GM23338 (cell line): ENCODE measurements at regions not wholly inside any gene's neighbourhood (a gene's known extent, or its start where the extent isn't known, plus 50 kb on each side); places are given as distances from the start of the nearest gene placed in this dataset.

ENCODE experiments used
- ATAC-seq: fragments of 200-7000 bp; cut with Tn5 transposase; 3 replicates; pipeline ENCODE4 v1.9.1; 2020
- DNase-seq: peaks from one replicate; pipeline ENCODE4 v3.0.0-alpha.2; 2015; ENCODE audit warnings: low spot score
- H2AFZ ChIP-seq: fragments of 200-600 bp; sonication (generic); 2 replicates; pipeline ENCODE4 v1.8.0; 2016; ENCODE audit warnings: antibody characterized with exemption, mild to moderate bottlenecking, moderate library complexity
- H3F3A ChIP-seq: fragments of 200-600 bp; sonication (generic); replicated peaks from 2 replicates; pipeline ENCODE4 v1.8.0; 2017; ENCODE audit warnings: antibody characterized with exemption, mixed run types, low read depth
- H3K27ac ChIP-seq: fragments of 200-600 bp; sonication (generic); 2 replicates; pipeline ENCODE4 v1.6.1; 2016; ENCODE audit warnings: low read depth
- H3K27me3 ChIP-seq: fragments of 200-600 bp; sonication (generic); 2 replicates; pipeline ENCODE4 v1.8.0; 2016; ENCODE audit warnings: mild to moderate bottlenecking, mixed run types, moderate library complexity; ENCODE audit not compliant: insufficient read depth
- H3K36me3 ChIP-seq: fragments of 200-600 bp; sonication (generic); 2 replicates; pipeline ENCODE4 v1.8.0; 2016; ENCODE audit warnings: mild to moderate bottlenecking; ENCODE audit not compliant: insufficient read depth
- H3K4me1 ChIP-seq: fragments of 200-600 bp; sonication (generic); 2 replicates; pipeline ENCODE4 v1.8.0; 2016; ENCODE audit warnings: mild to moderate bottlenecking, moderate library complexity; ENCODE audit not compliant: insufficient read depth
- H3K4me2 ChIP-seq: fragments of 200-600 bp; sonication (generic); 2 replicates; pipeline ENCODE4 v1.7.1; 2017; ENCODE audit warnings: mixed run types
- H3K4me3 ChIP-seq: fragments of 200-600 bp; sonication (generic); 2 replicates; pipeline ENCODE4 v1.6.1; 2016; ENCODE audit warnings: mixed run types
- H3K79me2 ChIP-seq: fragments of 200-600 bp; sonication (generic); replicated peaks from 2 replicates; pipeline ENCODE4 v1.8.0; 2017; ENCODE audit warnings: mild to moderate bottlenecking; ENCODE audit not compliant: insufficient read depth
- H3K9me2 ChIP-seq: fragments of 200-600 bp; sonication (generic); 2 replicates; pipeline ENCODE4 v1.8.0; 2017; ENCODE audit not compliant: insufficient read depth
- H4K20me1 ChIP-seq: fragments of 200-600 bp; sonication (generic); replicated peaks from 2 replicates; pipeline ENCODE4 v1.8.0; 2017; ENCODE audit warnings: mild to moderate bottlenecking; ENCODE audit not compliant: insufficient read depth
- H3K27ac Mint-ChIP-seq: 2 replicates; pipeline ENCODE4 v1.8.0; 2020; ENCODE audit warnings: inconsistent platforms, mild to moderate bottlenecking, moderate library complexity, mixed read lengths
- H3K27me3 Mint-ChIP-seq: 3 replicates; pipeline ENCODE4 v1.8.0; 2022; ENCODE audit warnings: low read depth, mild to moderate bottlenecking, moderate library complexity, mixed read lengths, inconsistent platforms; ENCODE audit not compliant: insufficient read depth, poor library complexity
- H3K36me3 Mint-ChIP-seq: 3 replicates; pipeline ENCODE4 v1.8.0; 2021; ENCODE audit warnings: low read depth, mild to moderate bottlenecking, inconsistent platforms, moderate library complexity, mixed read lengths
- H3K4me1 Mint-ChIP-seq: 3 replicates; pipeline ENCODE4 v1.8.0; 2020; ENCODE audit warnings: mild to moderate bottlenecking, inconsistent platforms, mixed read lengths
- H3K4me3 Mint-ChIP-seq: 3 replicates; pipeline ENCODE4 v1.8.0; 2021; ENCODE audit warnings: moderate library complexity, mild to moderate bottlenecking, inconsistent platforms, mixed read lengths
- H3K9me3 Mint-ChIP-seq: 3 replicates; pipeline ENCODE4 v1.8.0; 2020; ENCODE audit warnings: moderate library complexity, mild to moderate bottlenecking, inconsistent platforms, mixed read lengths
- CREB1 ChIP-seq: fragments of 250-450 bp; sonication (Bioruptor Pico); IDR thresholded peaks from 2 replicates; pipeline ENCODE4 v1.5.0; 2020; ENCODE audit warnings: low read depth, mild to moderate bottlenecking, moderate library complexity
- EZH2 ChIP-seq: fragments of 200-600 bp; sonication (generic); IDR thresholded peaks from one replicate; pipeline ENCODE4 v1.8.0; 2017; ENCODE audit warnings: antibody characterized with exemption, mild to moderate bottlenecking, low read depth; ENCODE audit not compliant: unreplicated experiment
- EZH2phosphoT487 ChIP-seq: fragments of 200-600 bp; sonication (generic); IDR thresholded peaks from one replicate; pipeline ENCODE4 v1.8.1; 2018; ENCODE audit warnings: antibody characterized with exemption; ENCODE audit not compliant: unreplicated experiment
- JUNB ChIP-seq: IDR thresholded peaks from one replicate; pipeline ENCODE4 v1.6.1; 2016; ENCODE audit warnings: antibody characterized with exemption; ENCODE audit not compliant: unreplicated experiment
- NANOG ChIP-seq: IDR thresholded peaks from 2 replicates; pipeline ENCODE4 v1.6.1; 2016; ENCODE audit warnings: antibody characterized with exemption, borderline replicate concordance
- POLR2AphosphoS5 ChIP-seq: IDR thresholded peaks from 2 replicates; pipeline ENCODE4 v1.6.1; 2016; ENCODE audit warnings: antibody characterized with exemption, low read depth
- STAT1 ChIP-seq: IDR thresholded peaks from one replicate; pipeline ENCODE4 v1.6.1; 2016; ENCODE audit warnings: antibody characterized with exemption; ENCODE audit not compliant: unreplicated experiment
- ZNF114 ChIP-seq: fragments of 250-450 bp; sonication (Bioruptor Pico); IDR thresholded peaks from 2 replicates; pipeline ENCODE4 v1.5.0; 2020; ENCODE audit warnings: mild to moderate bottlenecking, moderate library complexity
- ZNF331 ChIP-seq: fragments of 250-450 bp; sonication (Bioruptor Pico); IDR thresholded peaks from 2 replicates; pipeline ENCODE4 v1.5.0; 2020; ENCODE audit warnings: low read depth, mild to moderate bottlenecking, moderate library complexity
- TF ChIP-seq, protein P1 (sequence below): IDR thresholded peaks from 2 replicates; pipeline ENCODE4 v1.6.1; 2016; ENCODE audit warnings: antibody characterized with exemption
- TF ChIP-seq, protein P2 (sequence below), 2 experiments: fragments of 200-600 bp in 1 of 2; sonication (generic) in 1 of 2; conservative IDR thresholded peaks; 2 replicates each; pipeline versions ENCODE4 v1.5.1 to v1.6.1; 2016 to 2017; ENCODE audit warnings: antibody characterized with exemption in 2 of 2, low read depth in 2 of 2, mild to moderate bottlenecking in 2 of 2, moderate library complexity in 1 of 2
- TF ChIP-seq, protein P3 (sequence below): IDR thresholded peaks from one replicate; pipeline ENCODE4 v1.6.1; 2018; ENCODE audit warnings: antibody characterized with exemption; ENCODE audit not compliant: unreplicated experiment
- TF ChIP-seq, protein P4 (sequence below): fragments of 250-450 bp; sonication (Bioruptor Pico); IDR thresholded peaks from 2 replicates; pipeline ENCODE4 v1.5.0; 2020; ENCODE audit warnings: mild to moderate bottlenecking, moderate library complexity

DNA sequence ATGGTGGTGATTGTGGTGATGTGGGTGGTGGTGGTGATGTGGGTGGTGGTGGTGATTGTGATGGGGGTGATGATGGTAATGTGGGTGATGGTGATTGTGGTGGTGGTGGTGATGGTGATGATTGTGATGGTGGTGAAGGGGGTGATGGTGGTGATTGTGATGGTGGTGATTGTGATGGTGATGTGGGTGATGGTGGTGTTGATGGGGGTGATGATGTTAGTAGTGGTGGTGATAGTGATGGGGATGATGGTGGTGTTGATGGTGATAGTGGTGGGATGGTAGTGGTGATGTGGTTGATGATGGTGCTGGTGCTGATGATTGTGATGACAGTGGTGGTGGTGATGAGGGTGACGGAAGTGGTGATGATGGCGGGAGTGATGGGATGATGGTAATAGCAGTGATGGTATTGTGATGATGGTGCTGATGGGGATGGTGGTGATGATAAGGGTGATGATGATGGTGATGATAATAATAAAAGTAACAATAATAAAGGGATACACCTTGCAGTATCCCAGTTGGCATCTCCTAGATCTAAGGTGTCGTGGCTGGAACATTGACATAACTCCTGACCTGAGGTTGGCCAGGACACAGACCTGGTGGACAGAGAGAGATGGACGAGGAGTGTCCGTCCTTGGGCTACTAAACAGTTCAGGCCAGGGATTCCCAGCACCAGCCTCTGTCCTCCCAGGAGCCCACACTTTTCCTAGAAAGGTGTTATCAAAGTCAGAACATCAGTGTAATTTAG lies 344.5 kb downstream of the SEC14L1 start:
- no peaks in the 10 kb centered on the region for H3K9me3 Mint-ChIP-seq
- no peak overlapping the region for H3K27ac Mint-ChIP-seq
- H3K9me2 ChIP-seq, result no peaks in the 10 kb centered on the region
- peaks cover 40% of the 10 kb centered on the region for H3K36me3 Mint-ChIP-seq
- H3K27me3 ChIP-seq, result no peaks in the 10 kb centered on the region
- no peaks in the 10 kb centered on the region for H3F3A ChIP-seq
- no peaks in the 10 kb centered on the region; the same call in 1 of the 2 replicates for H3K4me1 ChIP-seq
- peaks cover 6% of the 10 kb centered on the region for H3K27me3 Mint-ChIP-seq
- TF ChIP-seq, protein P1, sequence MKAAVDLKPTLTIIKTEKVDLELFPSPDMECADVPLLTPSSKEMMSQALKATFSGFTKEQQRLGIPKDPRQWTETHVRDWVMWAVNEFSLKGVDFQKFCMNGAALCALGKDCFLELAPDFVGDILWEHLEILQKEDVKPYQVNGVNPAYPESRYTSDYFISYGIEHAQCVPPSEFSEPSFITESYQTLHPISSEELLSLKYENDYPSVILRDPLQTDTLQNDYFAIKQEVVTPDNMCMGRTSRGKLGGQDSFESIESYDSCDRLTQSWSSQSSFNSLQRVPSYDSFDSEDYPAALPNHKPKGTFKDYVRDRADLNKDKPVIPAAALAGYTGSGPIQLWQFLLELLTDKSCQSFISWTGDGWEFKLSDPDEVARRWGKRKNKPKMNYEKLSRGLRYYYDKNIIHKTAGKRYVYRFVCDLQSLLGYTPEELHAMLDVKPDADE, result no peak
- no peak for TF ChIP-seq JUNB
- TF ChIP-seq NANOG, result no peak
- no peak for TF ChIP-seq EZH2
- TF ChIP-seq, protein P2, sequence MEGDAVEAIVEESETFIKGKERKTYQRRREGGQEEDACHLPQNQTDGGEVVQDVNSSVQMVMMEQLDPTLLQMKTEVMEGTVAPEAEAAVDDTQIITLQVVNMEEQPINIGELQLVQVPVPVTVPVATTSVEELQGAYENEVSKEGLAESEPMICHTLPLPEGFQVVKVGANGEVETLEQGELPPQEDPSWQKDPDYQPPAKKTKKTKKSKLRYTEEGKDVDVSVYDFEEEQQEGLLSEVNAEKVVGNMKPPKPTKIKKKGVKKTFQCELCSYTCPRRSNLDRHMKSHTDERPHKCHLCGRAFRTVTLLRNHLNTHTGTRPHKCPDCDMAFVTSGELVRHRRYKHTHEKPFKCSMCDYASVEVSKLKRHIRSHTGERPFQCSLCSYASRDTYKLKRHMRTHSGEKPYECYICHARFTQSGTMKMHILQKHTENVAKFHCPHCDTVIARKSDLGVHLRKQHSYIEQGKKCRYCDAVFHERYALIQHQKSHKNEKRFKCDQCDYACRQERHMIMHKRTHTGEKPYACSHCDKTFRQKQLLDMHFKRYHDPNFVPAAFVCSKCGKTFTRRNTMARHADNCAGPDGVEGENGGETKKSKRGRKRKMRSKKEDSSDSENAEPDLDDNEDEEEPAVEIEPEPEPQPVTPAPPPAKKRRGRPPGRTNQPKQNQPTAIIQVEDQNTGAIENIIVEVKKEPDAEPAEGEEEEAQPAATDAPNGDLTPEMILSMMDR (conservative IDR thresholded peaks at IDR 0.05; ENCODE audit: low read depth in 2 of 2), result no peak
- no peak for TF ChIP-seq ZNF114 (CRISPR knock-in tag)
- TF ChIP-seq, protein P3, sequence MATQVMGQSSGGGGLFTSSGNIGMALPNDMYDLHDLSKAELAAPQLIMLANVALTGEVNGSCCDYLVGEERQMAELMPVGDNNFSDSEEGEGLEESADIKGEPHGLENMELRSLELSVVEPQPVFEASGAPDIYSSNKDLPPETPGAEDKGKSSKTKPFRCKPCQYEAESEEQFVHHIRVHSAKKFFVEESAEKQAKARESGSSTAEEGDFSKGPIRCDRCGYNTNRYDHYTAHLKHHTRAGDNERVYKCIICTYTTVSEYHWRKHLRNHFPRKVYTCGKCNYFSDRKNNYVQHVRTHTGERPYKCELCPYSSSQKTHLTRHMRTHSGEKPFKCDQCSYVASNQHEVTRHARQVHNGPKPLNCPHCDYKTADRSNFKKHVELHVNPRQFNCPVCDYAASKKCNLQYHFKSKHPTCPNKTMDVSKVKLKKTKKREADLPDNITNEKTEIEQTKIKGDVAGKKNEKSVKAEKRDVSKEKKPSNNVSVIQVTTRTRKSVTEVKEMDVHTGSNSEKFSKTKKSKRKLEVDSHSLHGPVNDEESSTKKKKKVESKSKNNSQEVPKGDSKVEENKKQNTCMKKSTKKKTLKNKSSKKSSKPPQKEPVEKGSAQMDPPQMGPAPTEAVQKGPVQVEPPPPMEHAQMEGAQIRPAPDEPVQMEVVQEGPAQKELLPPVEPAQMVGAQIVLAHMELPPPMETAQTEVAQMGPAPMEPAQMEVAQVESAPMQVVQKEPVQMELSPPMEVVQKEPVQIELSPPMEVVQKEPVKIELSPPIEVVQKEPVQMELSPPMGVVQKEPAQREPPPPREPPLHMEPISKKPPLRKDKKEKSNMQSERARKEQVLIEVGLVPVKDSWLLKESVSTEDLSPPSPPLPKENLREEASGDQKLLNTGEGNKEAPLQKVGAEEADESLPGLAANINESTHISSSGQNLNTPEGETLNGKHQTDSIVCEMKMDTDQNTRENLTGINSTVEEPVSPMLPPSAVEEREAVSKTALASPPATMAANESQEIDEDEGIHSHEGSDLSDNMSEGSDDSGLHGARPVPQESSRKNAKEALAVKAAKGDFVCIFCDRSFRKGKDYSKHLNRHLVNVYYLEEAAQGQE, result no peak
- TF ChIP-seq CREB1, result no peak
- TF ChIP-seq, protein P4, sequence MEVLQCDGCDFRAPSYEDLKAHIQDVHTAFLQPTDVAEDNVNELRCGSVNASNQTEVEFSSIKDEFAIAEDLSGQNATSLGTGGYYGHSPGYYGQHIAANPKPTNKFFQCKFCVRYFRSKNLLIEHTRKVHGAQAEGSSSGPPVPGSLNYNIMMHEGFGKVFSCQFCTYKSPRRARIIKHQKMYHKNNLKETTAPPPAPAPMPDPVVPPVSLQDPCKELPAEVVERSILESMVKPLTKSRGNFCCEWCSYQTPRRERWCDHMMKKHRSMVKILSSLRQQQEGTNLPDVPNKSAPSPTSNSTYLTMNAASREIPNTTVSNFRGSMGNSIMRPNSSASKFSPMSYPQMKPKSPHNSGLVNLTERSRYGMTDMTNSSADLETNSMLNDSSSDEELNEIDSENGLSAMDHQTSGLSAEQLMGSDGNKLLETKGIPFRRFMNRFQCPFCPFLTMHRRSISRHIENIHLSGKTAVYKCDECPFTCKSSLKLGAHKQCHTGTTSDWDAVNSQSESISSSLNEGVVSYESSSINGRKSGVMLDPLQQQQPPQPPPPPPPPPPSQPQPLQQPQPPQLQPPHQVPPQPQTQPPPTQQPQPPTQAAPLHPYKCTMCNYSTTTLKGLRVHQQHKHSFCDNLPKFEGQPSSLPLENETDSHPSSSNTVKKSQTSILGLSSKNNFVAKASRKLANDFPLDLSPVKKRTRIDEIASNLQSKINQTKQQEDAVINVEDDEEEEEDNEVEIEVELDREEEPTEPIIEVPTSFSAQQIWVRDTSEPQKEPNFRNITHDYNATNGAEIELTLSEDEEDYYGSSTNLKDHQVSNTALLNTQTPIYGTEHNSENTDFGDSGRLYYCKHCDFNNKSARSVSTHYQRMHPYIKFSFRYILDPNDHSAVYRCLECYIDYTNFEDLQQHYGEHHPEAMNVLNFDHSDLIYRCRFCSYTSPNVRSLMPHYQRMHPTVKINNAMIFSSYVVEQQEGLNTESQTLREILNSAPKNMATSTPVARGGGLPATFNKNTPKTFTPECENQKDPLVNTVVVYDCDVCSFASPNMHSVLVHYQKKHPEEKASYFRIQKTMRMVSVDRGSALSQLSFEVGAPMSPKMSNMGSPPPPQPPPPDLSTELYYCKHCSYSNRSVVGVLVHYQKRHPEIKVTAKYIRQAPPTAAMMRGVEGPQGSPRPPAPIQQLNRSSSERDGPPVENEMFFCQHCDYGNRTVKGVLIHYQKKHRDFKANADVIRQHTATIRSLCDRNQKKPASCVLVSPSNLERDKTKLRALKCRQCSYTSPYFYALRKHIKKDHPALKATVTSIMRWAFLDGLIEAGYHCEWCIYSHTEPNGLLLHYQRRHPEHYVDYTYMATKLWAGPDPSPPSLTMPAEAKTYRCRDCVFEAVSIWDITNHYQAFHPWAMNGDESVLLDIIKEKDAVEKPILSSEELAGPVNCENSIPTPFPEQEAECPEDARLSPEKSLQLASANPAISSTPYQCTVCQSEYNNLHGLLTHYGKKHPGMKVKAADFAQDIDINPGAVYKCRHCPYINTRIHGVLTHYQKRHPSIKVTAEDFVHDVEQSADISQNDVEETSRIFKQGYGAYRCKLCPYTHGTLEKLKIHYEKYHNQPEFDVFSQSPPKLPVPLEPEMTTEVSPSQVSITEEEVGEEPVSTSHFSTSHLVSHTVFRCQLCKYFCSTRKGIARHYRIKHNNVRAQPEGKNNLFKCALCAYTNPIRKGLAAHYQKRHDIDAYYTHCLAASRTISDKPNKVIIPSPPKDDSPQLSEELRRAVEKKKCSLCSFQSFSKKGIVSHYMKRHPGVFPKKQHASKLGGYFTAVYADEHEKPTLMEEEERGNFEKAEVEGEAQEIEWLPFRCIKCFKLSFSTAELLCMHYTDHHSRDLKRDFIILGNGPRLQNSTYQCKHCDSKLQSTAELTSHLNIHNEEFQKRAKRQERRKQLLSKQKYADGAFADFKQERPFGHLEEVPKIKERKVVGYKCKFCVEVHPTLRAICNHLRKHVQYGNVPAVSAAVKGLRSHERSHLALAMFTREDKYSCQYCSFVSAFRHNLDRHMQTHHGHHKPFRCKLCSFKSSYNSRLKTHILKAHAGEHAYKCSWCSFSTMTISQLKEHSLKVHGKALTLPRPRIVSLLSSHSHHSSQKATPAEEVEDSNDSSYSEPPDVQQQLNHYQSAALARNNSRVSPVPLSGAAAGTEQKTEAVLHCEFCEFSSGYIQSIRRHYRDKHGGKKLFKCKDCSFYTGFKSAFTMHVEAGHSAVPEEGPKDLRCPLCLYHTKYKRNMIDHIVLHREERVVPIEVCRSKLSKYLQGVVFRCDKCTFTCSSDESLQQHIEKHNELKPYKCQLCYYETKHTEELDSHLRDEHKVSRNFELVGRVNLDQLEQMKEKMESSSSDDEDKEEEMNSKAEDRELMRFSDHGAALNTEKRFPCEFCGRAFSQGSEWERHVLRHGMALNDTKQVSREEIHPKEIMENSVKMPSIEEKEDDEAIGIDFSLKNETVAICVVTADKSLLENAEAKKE (CRISPR knock-in tag), result no peak
- no peak for TF ChIP-seq EZH2phosphoT487
- TF ChIP-seq STAT1, result no peak
- no peak for TF ChIP-seq POLR2AphosphoS5
- no peak for TF ChIP-seq ZNF331 (CRISPR knock-in tag)
- H3K27ac ChIP-seq, result no peak overlapping the region
- H3K79me2 ChIP-seq, result peaks cover 35% of the 10 kb centered on the region
- no peaks in the 10 kb centered on the region for H3K36me3 ChIP-seq
- no peak overlapping the region for H3K4me2 ChIP-seq
- H3K4me3 ChIP-seq, result no peak overlapping the region
- H4K20me1 ChIP-seq, result no peaks in the 10 kb centered on the region
- H3K4me1 Mint-ChIP-seq, result peaks cover 3% of the 10 kb centered on the region; the same call in 2 of the 3 replicates
- no peak overlapping the region for H3K4me3 Mint-ChIP-seq
- no peak for ATAC-seq
- no peak for DNase-seq
- H2AFZ ChIP-seq, result no peak overlapping the region
